ENCODE measurements at regions not wholly inside any gene's neighbourhood (a gene's known extent, or its start where the extent isn't known, plus 50 kb on each side); places are given as distances from the start of the nearest gene placed in this dataset.
A peak's percentile ranks its signal among the peaks of the same experiment; 100 is the strongest.

- TF ChIP-seq REST (IDR thresholded peaks at IDR 0.05; ENCODE audit: unreplicated experiment) = no peak
- TF ChIP-seq JUNB (IDR thresholded peaks at IDR 0.05; ENCODE audit: unreplicated experiment) = no peak
Measured at GRCh38 chr2:150985741-150986140, 275.9 kb downstream of the RBM43 start (continued).

- Histone ChIP-seq H3K27ac (ENCODE audit: low read depth) (no peak overlapping the region), H3K9me2 (ENCODE audit: insufficient read depth) (peaks cover 19% of the 10 kb centered on the region; the same call in 1 of the 2 replicates), H2AFZ (peak overlapping the region; percentile 52; the same call in 1 of the 2 replicates), H3K27me3 (ENCODE audit: insufficient read depth) (no peaks in the 10 kb centered on the region), H3K36me3 (ENCODE audit: insufficient read depth) (no peaks in the 10 kb centered on the region), H3K4me3 (no peak overlapping the region), H3F3A (replicated peaks; ENCODE audit: low read depth) (no peaks in the 10 kb centered on the region), H3K79me2 (replicated peaks; ENCODE audit: insufficient read depth) (no peaks in the 10 kb centered on the region), H4K20me1 (replicated peaks; ENCODE audit: insufficient read depth) (no peaks in the 10 kb centered on the region), H3K4me2 (peak overlapping the region; percentile 2; the same call in 1 of the 2 replicates), H3K4me1 (ENCODE audit: insufficient read depth) (peaks cover 24% of the 10 kb centered on the region)
- H3K27me3 Mint-ChIP-seq (ENCODE audit: insufficient read depth, low read depth, poor library complexity) = peaks cover 2% of the 10 kb centered on the region
- no peaks in the 10 kb centered on the region for H3K36me3 Mint-ChIP-seq (ENCODE audit: low read depth)
- H3K27ac Mint-ChIP-seq = no peak overlapping the region
- no peak for TF ChIP-seq JUNB (IDR thresholded peaks at IDR 0.05; ENCODE audit: unreplicated experiment)
- TF ChIP-seq NANOG (IDR thresholded peaks at IDR 0.05; ENCODE audit: borderline replicate concordance) = no peak
- TF ChIP-seq EZH2 (IDR thresholded peaks at IDR 0.05; ENCODE audit: low read depth, unreplicated experiment) = no peak
- no peak for TF ChIP-seq ETS1 (IDR thresholded peaks at IDR 0.05)
- no peak for TF ChIP-seq ZNF114 (CRISPR knock-in tag; IDR thresholded peaks at IDR 0.05)
- no peak for TF ChIP-seq STAT1 (IDR thresholded peaks at IDR 0.05; ENCODE audit: unreplicated experiment)
- TF ChIP-seq ZNF331 (CRISPR knock-in tag; IDR thresholded peaks at IDR 0.05; ENCODE audit: low read depth) = no peak
- H3K4me1 Mint-ChIP-seq = peaks cover 22% of the 10 kb centered on the region
- H3K9me3 Mint-ChIP-seq = no peaks in the 10 kb centered on the region; the same call in 2 of the 3 replicates
- H3K4me3 Mint-ChIP-seq = no peak overlapping the region
- DNase-seq (ENCODE audit: low spot score) (peak; percentile 16), ATAC-seq (no peak)
Measured at GRCh38 chr2:150983314-150983897, 278.3 kb downstream of the RBM43 start.

GRCh38 chr2:150981826-150982225, 279.8 kb downstream of the RBM43 start:
- Histone ChIP-seq H3K4me3 (no peak overlapping the region), H2AFZ (peak overlapping the region; percentile 91), H3K36me3 (ENCODE audit: insufficient read depth) (no peaks in the 10 kb centered on the region), H3K79me2 (replicated peaks; ENCODE audit: insufficient read depth) (no peaks in the 10 kb centered on the region), H3K4me1 (ENCODE audit: insufficient read depth) (peaks cover 24% of the 10 kb centered on the region), H3F3A (replicated peaks; ENCODE audit: low read depth) (no peaks in the 10 kb centered on the region), H3K27me3 (ENCODE audit: insufficient read depth) (no peaks in the 10 kb centered on the region), H3K27ac (ENCODE audit: low read depth) (no peak overlapping the region), H3K4me2 (no peak overlapping the region), H3K9me2 (ENCODE audit: insufficient read depth) (peaks cover 19% of the 10 kb centered on the region; the same call in 1 of the 2 replicates), H4K20me1 (replicated peaks; ENCODE audit: insufficient read depth) (no peaks in the 10 kb centered on the region)
- Mint-ChIP-seq H3K9me3 (no peaks in the 10 kb centered on the region; the same call in 2 of the 3 replicates), H3K4me3 (no peak overlapping the region), H3K27ac (no peak overlapping the region), H3K36me3 (ENCODE audit: low read depth) (no peaks in the 10 kb centered on the region; the same call in 1 of the 3 replicates), H3K27me3 (ENCODE audit: insufficient read depth, low read depth, poor library complexity) (peaks cover 1% of the 10 kb centered on the region), H3K4me1 (peaks cover 27% of the 10 kb centered on the region)
- ATAC-seq = no peak
- DNase-seq (ENCODE audit: low spot score) = no peak
- no peak for TF ChIP-seq REST (IDR thresholded peaks at IDR 0.05; ENCODE audit: unreplicated experiment)
- no peak for TF ChIP-seq ZNF114 (CRISPR knock-in tag; IDR thresholded peaks at IDR 0.05)
- TF ChIP-seq STAT1 (IDR thresholded peaks at IDR 0.05; ENCODE audit: unreplicated experiment) = no peak
- TF ChIP-seq CTCF (conservative IDR thresholded peaks at IDR 0.05; ENCODE audit: low read depth in 2 of 2) = no peak
- no peak for TF ChIP-seq POLR2AphosphoS5 (IDR thresholded peaks at IDR 0.05; ENCODE audit: low read depth)
- no peak for TF ChIP-seq ETS1 (IDR thresholded peaks at IDR 0.05)
- no peak for TF ChIP-seq EZH2 (IDR thresholded peaks at IDR 0.05; ENCODE audit: low read depth, unreplicated experiment)

Measured in GM23338 (cell line).